DND-41 (cell line): ENCODE measurements at regions not wholly inside any gene's neighbourhood (a gene's known extent, or its start where the extent isn't known, plus 50 kb on each side); places are given as distances from the start of the nearest gene placed in this dataset.

Experiments
- EZH2 ChIP-seq: IDR thresholded peaks from 3 replicates; pipeline ENCODE4 v1.6.1; 2012; ENCODE audit warnings: borderline replicate concordance, low read depth, mild to moderate bottlenecking, moderate library complexity, low read length, inconsistent platforms; ENCODE audit not compliant: severe bottlenecking
- TF ChIP-seq, protein P1 (sequence below): IDR thresholded peaks from 2 replicates; pipeline ENCODE4 v1.5.1; 2012; ENCODE audit warnings: borderline replicate concordance, low read length, moderate library complexity, mild to moderate bottlenecking; ENCODE audit not compliant: poor library complexity, severe bottlenecking; ENCODE audit errors: extremely low read depth

DNA sequence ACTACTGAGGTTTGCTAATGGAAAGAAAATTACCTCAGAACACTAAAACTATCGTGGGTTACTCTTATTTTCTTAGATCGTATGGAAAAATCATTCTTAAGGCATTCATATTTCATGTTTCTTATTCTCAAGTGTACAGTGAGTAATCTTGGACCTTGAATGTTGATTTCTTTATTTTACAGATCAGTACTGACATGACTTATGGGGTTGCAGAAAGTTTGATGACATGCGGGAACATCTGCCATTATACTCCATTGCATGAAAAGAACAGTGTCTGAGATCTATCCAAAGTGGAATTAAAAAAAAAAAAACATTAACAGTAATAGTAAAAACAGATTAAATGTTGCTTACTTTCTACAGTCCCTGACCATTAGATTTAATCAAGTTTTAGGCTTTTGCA lies 1290.2 kb upstream of the WWC1 start:
- TF ChIP-seq EZH2, result no peak
- TF ChIP-seq, protein P1, sequence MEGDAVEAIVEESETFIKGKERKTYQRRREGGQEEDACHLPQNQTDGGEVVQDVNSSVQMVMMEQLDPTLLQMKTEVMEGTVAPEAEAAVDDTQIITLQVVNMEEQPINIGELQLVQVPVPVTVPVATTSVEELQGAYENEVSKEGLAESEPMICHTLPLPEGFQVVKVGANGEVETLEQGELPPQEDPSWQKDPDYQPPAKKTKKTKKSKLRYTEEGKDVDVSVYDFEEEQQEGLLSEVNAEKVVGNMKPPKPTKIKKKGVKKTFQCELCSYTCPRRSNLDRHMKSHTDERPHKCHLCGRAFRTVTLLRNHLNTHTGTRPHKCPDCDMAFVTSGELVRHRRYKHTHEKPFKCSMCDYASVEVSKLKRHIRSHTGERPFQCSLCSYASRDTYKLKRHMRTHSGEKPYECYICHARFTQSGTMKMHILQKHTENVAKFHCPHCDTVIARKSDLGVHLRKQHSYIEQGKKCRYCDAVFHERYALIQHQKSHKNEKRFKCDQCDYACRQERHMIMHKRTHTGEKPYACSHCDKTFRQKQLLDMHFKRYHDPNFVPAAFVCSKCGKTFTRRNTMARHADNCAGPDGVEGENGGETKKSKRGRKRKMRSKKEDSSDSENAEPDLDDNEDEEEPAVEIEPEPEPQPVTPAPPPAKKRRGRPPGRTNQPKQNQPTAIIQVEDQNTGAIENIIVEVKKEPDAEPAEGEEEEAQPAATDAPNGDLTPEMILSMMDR, result no peak
